PC-3 (cell line): ENCODE measurements at regions not wholly inside any gene's neighbourhood (a gene's known extent, or its start where the extent isn't known, plus 50 kb on each side); places are given as distances from the start of the nearest gene placed in this dataset.

Experiments used
- CTCF ChIP-seq: fragments of 300-600 bp; sonication (generic); conservative IDR thresholded peaks from 2 replicates; pipeline ENCODE4 v1.5.1; 2017; ENCODE audit warnings: antibody characterized with exemption, low read depth, mild to moderate bottlenecking, low read length
- EZH2 ChIP-seq: fragments of 300-600 bp; sonication (generic); IDR thresholded peaks from one replicate; pipeline ENCODE4 v1.6.1; 2017; ENCODE audit warnings: antibody characterized with exemption, mild to moderate bottlenecking, low read length; ENCODE audit not compliant: unreplicated experiment
- EZH2phosphoT487 ChIP-seq: fragments of 300-600 bp; sonication (generic); IDR thresholded peaks from 2 replicates; pipeline ENCODE4 v1.6.1; 2018; ENCODE audit warnings: mild to moderate bottlenecking, antibody characterized with exemption, low read length, borderline replicate concordance

GRCh38 chrX:3520982-3521381, 174.5 kb upstream of the MXRA5 start:
- TF ChIP-seq CTCF, result no peak
- TF ChIP-seq EZH2, result no peak
- no peak for TF ChIP-seq EZH2phosphoT487
